MM.1S (cell line): ENCODE measurements at regions not wholly inside any gene's neighbourhood (a gene's known extent, or its start where the extent isn't known, plus 50 kb on each side); places are given as distances from the start of the nearest gene placed in this dataset.

Source experiments
- CTCF ChIP-seq: fragments of 300-600 bp; sonication (generic); IDR thresholded peaks from 2 replicates; pipeline ENCODE4 v1.5.1; 2016; ENCODE audit warnings: antibody characterized with exemption, low read length, mixed read lengths
- EZH2 ChIP-seq: fragments of 300-600 bp; sonication (generic); optimal IDR thresholded peaks from 2 replicates; pipeline ENCODE3; 2017; ENCODE audit warnings: low read depth, mild to moderate bottlenecking, antibody characterized with exemption, low read length, mixed read lengths

- TF ChIP-seq EZH2 (no peak), CTCF (no peak)
Observed at GRCh38 chr2:107303964-107304363, 418.0 kb upstream of the ST6GAL2 start.
